MM.1S (cell line): ENCODE measurements at regions not wholly inside any gene's neighbourhood (a gene's known extent, or its start where the extent isn't known, plus 50 kb on each side); places are given as distances from the start of the nearest gene placed in this dataset.

ENCODE experiments used
- CTCF ChIP-seq: fragments of 300-600 bp; sonication (generic); IDR thresholded peaks from 2 replicates; pipeline ENCODE4 v1.5.1; 2016; ENCODE audit warnings: antibody characterized with exemption, low read length, mixed read lengths
- EZH2 ChIP-seq: fragments of 300-600 bp; sonication (generic); optimal IDR thresholded peaks from 2 replicates; pipeline ENCODE3; 2017; ENCODE audit warnings: low read depth, mild to moderate bottlenecking, antibody characterized with exemption, low read length, mixed read lengths
- EZH2phosphoT487 ChIP-seq: fragments of 300-600 bp; sonication (generic); IDR thresholded peaks from 2 replicates; pipeline ENCODE4 v1.6.1; 2018; ENCODE audit warnings: antibody characterized with exemption, low read length

GRCh38 chr3:154486949-154487348 is 57.0 kb upstream of the GPR149 start:
- no peak for TF ChIP-seq CTCF
- no peak for TF ChIP-seq EZH2
- no peak for TF ChIP-seq EZH2phosphoT487
